HUDEP-2 (cell line): ENCODE measurements at regions not wholly inside any gene's neighbourhood (a gene's known extent, or its start where the extent isn't known, plus 50 kb on each side); places are given as distances from the start of the nearest gene placed in this dataset.

Source experiments
- DNase-seq, 76 experiments: peaks; one replicate each; lab custom pipeline; 2025; ENCODE audit not compliant: unreplicated experiment in 76 of 76; lab: John Stamatoyannopoulos, UW

- no peak for DNase-seq
Measured at GRCh38 chr6:56349194-56349593, 101.8 kb upstream of the COL21A1 start.

GRCh38 chr6:56348578-56348977 is 101.2 kb upstream of the COL21A1 start:
- DNase-seq, result no peak

- no peak for DNase-seq
Measured at GRCh38 chr6:56347526-56347925, 100.1 kb upstream of the COL21A1 start.

- no peak for DNase-seq
Measured at GRCh38 chr6:56346958-56347357, 99.6 kb upstream of the COL21A1 start.

GRCh38 chr6:56345376-56345995 is 98.1 kb upstream of the COL21A1 start:
- DNase-seq, result no peak

GRCh38 chr6:56343295-56343694 is 95.9 kb upstream of the COL21A1 start:
- no peak for DNase-seq

GRCh38 chr6:56339524-56339923 is 92.1 kb upstream of the COL21A1 start:
- DNase-seq, result no peak

- no peak for DNase-seq
Measured at GRCh38 chr6:56335726-56336125, 88.3 kb upstream of the COL21A1 start.

GRCh38 chr6:56334937-56335336 is 87.6 kb upstream of the COL21A1 start:
- no peak for DNase-seq

- DNase-seq, result no peak
Measured at GRCh38 chr6:56329271-56330050, 82.1 kb upstream of the COL21A1 start.

- no peak for DNase-seq
Measured at GRCh38 chr6:56328728-56329090, 81.3 kb upstream of the COL21A1 start.

- no peak for DNase-seq
Measured at GRCh38 chr6:56327946-56328727, 80.8 kb upstream of the COL21A1 start.

GRCh38 chr6:56324396-56324795 is 77.0 kb upstream of the COL21A1 start:
- DNase-seq, result no peak

GRCh38 chr6:56318851-56319250 is 71.5 kb upstream of the COL21A1 start:
- no peak for DNase-seq

- peak in 10 of 76 experiments; percentile 5 to 24 (median 16) for DNase-seq
Measured at GRCh38 chr6:56314683-56315523, 67.5 kb upstream of the COL21A1 start.

- no peak for DNase-seq
Measured at GRCh38 chr6:56311533-56312448, 64.4 kb upstream of the COL21A1 start.

GRCh38 chr6:56311061-56311460 is 63.7 kb upstream of the COL21A1 start:
- no peak for DNase-seq

- no peak for DNase-seq
Measured at GRCh38 chr6:56310241-56310640, 62.9 kb upstream of the COL21A1 start.

GRCh38 chr6:56299916-56300315 is 52.5 kb upstream of the COL21A1 start:
- DNase-seq, result no peak
